ENCODE measurements at regions not wholly inside any gene's neighbourhood (a gene's known extent, or its start where the extent isn't known, plus 50 kb on each side); places are given as distances from the start of the nearest gene placed in this dataset.

DNA sequence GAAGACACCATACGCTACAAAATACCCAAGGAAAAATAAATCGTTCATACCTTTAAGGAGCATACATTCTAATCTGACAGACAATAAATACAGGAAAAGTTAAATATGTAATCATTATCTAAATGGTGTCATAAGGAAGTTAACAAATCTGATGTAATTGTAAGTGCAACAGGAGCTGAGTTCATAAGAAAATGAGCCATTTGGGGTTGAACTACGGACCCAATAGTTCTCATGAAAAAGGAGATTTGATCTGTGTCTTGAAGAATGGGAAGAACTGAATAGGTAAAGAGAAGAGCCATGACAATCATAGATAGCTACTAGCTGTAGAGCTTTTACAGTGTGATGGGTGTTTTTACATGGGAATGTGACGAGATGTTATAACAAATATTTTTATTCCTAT, 175.6 kb downstream of the ANKRD50 start:
- H3K36me3 ChIP-seq (ENCODE audit: insufficient read depth): no peaks in the 10 kb centered on the region
- H3K4me2 ChIP-seq: no peak overlapping the region

DNA sequence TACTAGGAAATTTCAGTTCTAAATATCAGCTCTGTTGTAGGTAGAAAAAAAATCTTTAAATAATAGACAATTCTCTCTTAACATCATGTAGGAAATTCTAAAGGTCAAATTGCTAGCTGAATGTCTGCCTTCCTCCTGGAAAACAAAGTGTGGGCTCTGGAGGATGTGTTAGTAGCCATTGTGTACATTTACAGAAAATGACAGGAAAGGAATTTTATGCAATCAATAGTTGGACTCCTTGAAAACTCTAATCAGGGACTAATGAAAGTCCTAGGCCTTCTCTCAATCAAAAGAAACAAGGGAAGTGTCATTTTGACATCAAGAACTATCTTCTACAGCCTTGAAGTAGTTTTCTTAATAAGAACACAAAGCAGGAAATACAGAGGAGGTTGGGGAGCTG, 174.6 kb downstream of the ANKRD50 start:
- Histone ChIP-seq H4K20me1 (ENCODE audit: insufficient read depth) (no peaks in the 10 kb centered on the region), H3K27me3 (ENCODE audit: insufficient read depth, low read depth) (no peaks in the 10 kb centered on the region), H3K4me1 (ENCODE audit: low read depth, poor library complexity, severe bottlenecking) (no peaks in the 10 kb centered on the region), H3K4me2 (no peak overlapping the region), H3K79me2 (ENCODE audit: insufficient read depth, low read depth) (no peaks in the 10 kb centered on the region), H3K27ac (no peak overlapping the region), H3K36me3 (ENCODE audit: insufficient read depth) (no peaks in the 10 kb centered on the region), H2AFZ (ENCODE audit: low read depth) (no peak overlapping the region), H3K9ac (no peak overlapping the region), H3K4me3 (IDR thresholded peaks at IDR 0.05; ENCODE audit: insufficient read depth, low read depth, low read length) (no peak overlapping the region)
- TF ChIP-seq, protein P1, sequence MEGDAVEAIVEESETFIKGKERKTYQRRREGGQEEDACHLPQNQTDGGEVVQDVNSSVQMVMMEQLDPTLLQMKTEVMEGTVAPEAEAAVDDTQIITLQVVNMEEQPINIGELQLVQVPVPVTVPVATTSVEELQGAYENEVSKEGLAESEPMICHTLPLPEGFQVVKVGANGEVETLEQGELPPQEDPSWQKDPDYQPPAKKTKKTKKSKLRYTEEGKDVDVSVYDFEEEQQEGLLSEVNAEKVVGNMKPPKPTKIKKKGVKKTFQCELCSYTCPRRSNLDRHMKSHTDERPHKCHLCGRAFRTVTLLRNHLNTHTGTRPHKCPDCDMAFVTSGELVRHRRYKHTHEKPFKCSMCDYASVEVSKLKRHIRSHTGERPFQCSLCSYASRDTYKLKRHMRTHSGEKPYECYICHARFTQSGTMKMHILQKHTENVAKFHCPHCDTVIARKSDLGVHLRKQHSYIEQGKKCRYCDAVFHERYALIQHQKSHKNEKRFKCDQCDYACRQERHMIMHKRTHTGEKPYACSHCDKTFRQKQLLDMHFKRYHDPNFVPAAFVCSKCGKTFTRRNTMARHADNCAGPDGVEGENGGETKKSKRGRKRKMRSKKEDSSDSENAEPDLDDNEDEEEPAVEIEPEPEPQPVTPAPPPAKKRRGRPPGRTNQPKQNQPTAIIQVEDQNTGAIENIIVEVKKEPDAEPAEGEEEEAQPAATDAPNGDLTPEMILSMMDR (conservative IDR thresholded peaks at IDR 0.05; ENCODE audit: low read depth, low read length): no peak

More for the DNA sequence above, 175.6 kb downstream of the ANKRD50 start:
- Histone ChIP-seq H3K4me3 (IDR thresholded peaks at IDR 0.05; ENCODE audit: insufficient read depth, low read depth, low read length) (no peak overlapping the region), H3K4me1 (ENCODE audit: low read depth, poor library complexity, severe bottlenecking) (no peaks in the 10 kb centered on the region), H4K20me1 (ENCODE audit: insufficient read depth) (no peaks in the 10 kb centered on the region), H3K79me2 (ENCODE audit: insufficient read depth, low read depth) (no peaks in the 10 kb centered on the region), H3K9ac (no peak overlapping the region), H3K27ac (no peak overlapping the region), H2AFZ (ENCODE audit: low read depth) (no peak overlapping the region), H3K27me3 (ENCODE audit: insufficient read depth, low read depth) (no peaks in the 10 kb centered on the region)
- TF ChIP-seq, protein P1 (conservative IDR thresholded peaks at IDR 0.05; ENCODE audit: low read depth, low read length): no peak

DNA sequence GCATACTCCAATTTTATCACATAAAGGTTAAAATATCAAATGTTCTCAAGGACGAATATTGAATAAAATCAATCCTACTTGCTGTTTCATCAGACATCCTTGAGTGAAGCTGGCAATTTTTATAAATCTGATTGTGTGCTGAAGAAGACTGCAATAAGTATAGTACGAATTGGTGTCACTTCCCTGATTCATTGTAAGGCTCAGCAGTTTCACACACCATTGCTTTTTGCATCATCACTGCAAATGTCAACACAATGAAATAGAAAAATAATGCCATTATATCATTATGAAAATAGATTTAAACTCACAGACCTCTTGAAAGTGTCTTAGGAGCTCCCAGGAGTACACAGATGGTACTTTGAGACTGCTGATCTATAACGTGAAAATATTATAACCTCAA, 172.5 kb downstream of the ANKRD50 start:
- H3K4me3 ChIP-seq (IDR thresholded peaks at IDR 0.05; ENCODE audit: insufficient read depth, low read depth, low read length): no peak overlapping the region
- H3K9ac ChIP-seq: no peak overlapping the region
- H3K27ac ChIP-seq: no peak overlapping the region
- no peaks in the 10 kb centered on the region for H3K4me1 ChIP-seq (ENCODE audit: low read depth, poor library complexity, severe bottlenecking)
- H3K27me3 ChIP-seq (ENCODE audit: insufficient read depth, low read depth): no peaks in the 10 kb centered on the region
- no peaks in the 10 kb centered on the region for H3K36me3 ChIP-seq (ENCODE audit: insufficient read depth)
- no peaks in the 10 kb centered on the region for H4K20me1 ChIP-seq (ENCODE audit: insufficient read depth)
- no peak overlapping the region for H2AFZ ChIP-seq (ENCODE audit: low read depth)
- no peak overlapping the region for H3K4me2 ChIP-seq
- H3K79me2 ChIP-seq (ENCODE audit: insufficient read depth, low read depth): no peaks in the 10 kb centered on the region
- TF ChIP-seq, protein P1 (conservative IDR thresholded peaks at IDR 0.05; ENCODE audit: low read depth, low read length): no peak

DNA sequence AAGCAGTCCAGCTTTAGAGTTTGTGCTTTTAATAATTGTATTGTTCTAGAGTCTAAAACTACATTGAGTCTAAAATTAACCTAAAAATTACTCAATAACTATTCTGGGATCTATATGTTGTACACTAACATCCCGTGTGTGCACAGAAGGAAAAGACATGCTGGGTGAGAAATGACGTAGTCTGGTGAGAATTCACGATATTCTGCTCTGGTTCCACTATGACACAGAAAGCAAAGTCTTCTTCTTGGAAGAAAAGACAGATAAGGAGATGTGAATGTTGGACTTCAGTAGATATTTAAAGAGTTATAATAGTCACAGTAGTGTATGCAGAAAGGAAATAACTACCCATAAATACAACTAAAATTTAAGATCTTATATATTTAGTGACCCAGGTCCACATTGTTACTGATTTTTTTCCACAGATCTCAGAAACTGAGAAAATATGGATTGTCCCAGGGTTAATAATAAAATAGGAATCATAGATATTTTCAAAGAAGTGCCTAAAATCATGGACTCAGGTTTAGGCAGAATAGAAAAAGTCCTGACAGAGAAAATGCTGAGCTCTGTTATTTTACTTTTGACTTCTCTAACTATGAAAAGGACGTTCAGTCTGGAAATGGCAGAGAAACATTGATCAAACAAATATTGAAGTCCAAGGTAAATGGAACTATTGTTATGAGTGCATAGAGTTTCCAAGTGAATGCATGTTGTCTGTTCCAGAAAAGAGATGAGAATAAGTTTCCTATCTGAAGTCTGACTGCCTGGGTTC, 170.7 kb downstream of the ANKRD50 start:
- Histone ChIP-seq H2AFZ (ENCODE audit: low read depth) (no peak overlapping the region), H3K79me2 (ENCODE audit: insufficient read depth, low read depth) (no peaks in the 10 kb centered on the region), H3K4me2 (no peak overlapping the region), H4K20me1 (ENCODE audit: insufficient read depth) (no peaks in the 10 kb centered on the region), H3K4me1 (ENCODE audit: low read depth, poor library complexity, severe bottlenecking) (no peaks in the 10 kb centered on the region), H3K4me3 (IDR thresholded peaks at IDR 0.05; ENCODE audit: insufficient read depth, low read depth, low read length) (no peak overlapping the region), H3K27me3 (ENCODE audit: insufficient read depth, low read depth) (no peaks in the 10 kb centered on the region), H3K9ac (no peak overlapping the region), H3K36me3 (ENCODE audit: insufficient read depth) (no peaks in the 10 kb centered on the region), H3K27ac (no peak overlapping the region)
- TF ChIP-seq, protein P1 (conservative IDR thresholded peaks at IDR 0.05; ENCODE audit: low read depth, low read length): no peak

Measured in KMS-11 (cell line).